AG09309 (cell line): ENCODE measurements at regions not wholly inside any gene's neighbourhood (a gene's known extent, or its start where the extent isn't known, plus 50 kb on each side); places are given as distances from the start of the nearest gene placed in this dataset.

Experiments used
- DNase-seq: peaks from one replicate; pipeline ENCODE4 v3.0.0-alpha.2; 2010; ENCODE audit warnings: low read depth
- H3K4me3 ChIP-seq: 2 replicates; pipeline ENCODE4 v1.5.1; 2011; ENCODE audit warnings: mild to moderate bottlenecking, low read depth, low read length, moderate library complexity; ENCODE audit not compliant: control insufficient read depth
- TF ChIP-seq, protein P1 (sequence below): IDR thresholded peaks from 2 replicates; pipeline ENCODE4 v1.5.1; 2011; ENCODE audit warnings: mild to moderate bottlenecking, low read depth, low read length, inconsistent platforms; ENCODE audit not compliant: insufficient read depth, control insufficient read depth; ENCODE audit errors: missing control alignments

DNA sequence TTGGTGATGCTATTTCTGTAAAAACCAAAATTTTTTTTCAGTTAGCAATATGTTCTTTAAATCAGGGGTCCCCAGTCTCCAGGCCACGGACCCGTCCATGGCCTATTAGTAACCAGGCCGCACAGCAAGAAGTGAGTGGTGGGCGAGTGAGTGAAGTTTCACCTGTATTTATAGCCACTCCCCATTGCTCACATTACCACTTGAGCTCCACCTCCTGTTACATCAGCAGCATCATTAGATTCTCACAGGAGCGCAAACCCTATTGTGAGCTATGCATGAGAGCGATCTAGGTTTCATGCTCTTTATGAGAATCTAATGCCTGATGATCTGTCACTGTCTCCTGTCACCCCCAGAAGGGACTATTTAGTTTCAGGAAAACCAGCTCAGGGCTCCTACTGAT lies 58.9 kb upstream of the SLC7A1 start:
- DNase-seq: no peak
- TF ChIP-seq, protein P1, sequence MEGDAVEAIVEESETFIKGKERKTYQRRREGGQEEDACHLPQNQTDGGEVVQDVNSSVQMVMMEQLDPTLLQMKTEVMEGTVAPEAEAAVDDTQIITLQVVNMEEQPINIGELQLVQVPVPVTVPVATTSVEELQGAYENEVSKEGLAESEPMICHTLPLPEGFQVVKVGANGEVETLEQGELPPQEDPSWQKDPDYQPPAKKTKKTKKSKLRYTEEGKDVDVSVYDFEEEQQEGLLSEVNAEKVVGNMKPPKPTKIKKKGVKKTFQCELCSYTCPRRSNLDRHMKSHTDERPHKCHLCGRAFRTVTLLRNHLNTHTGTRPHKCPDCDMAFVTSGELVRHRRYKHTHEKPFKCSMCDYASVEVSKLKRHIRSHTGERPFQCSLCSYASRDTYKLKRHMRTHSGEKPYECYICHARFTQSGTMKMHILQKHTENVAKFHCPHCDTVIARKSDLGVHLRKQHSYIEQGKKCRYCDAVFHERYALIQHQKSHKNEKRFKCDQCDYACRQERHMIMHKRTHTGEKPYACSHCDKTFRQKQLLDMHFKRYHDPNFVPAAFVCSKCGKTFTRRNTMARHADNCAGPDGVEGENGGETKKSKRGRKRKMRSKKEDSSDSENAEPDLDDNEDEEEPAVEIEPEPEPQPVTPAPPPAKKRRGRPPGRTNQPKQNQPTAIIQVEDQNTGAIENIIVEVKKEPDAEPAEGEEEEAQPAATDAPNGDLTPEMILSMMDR: no peak
- no peak overlapping the region for H3K4me3 ChIP-seq

DNA sequence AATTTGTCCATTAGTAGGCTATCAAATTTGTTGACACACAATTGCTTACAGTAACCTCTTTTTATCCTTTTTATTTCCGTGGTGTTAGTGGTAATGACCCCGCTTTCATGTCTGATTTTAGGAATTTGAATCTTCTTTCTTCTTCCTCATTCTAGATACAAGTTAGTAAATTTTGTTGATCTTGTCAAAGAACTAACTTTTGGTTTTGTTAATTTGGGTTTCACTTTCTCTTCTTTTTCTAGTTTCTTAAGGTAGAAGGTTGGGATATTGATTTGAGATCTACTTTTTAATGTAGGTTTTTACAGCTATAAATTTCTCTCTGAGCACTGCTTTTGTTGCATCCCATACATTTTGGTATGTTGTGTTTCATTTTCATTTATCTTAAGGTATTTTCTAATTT lies 53.3 kb upstream of the SLC7A1 start:
- TF ChIP-seq, protein P1: no peak
- H3K4me3 ChIP-seq: no peak overlapping the region
- no peak for DNase-seq
